HG03159 (cell line): ENCODE measurements at regions not wholly inside any gene's neighbourhood (a gene's known extent, or its start where the extent isn't known, plus 50 kb on each side); places are given as distances from the start of the nearest gene placed in this dataset.
"Not testable (repeated sequence)": the region's sequence is repeated elsewhere in the genome, so short reads cannot be mapped to it uniquely, and the experiment has no call there.

ENCODE experiments used
- ATAC-seq: cut with Tn5 transposase; IDR thresholded peaks from one replicate; pipeline ENCODE4 v1.9.1; 2021; ENCODE audit warnings: mild to moderate bottlenecking, moderate library complexity; ENCODE audit not compliant: unreplicated experiment

- no peak for ATAC-seq
Observed at GRCh38 chr2:150222379-150222778, 265.1 kb downstream of the RND3 start.

- no peak for ATAC-seq
Observed at GRCh38 chr2:150219861-150220260, 267.6 kb downstream of the RND3 start.

- ATAC-seq, result no peak
Observed at GRCh38 chr2:150215041-150215440, 272.4 kb downstream of the RND3 start.

- ATAC-seq, result no peak
Observed at GRCh38 chr2:150214626-150215025, 272.8 kb downstream of the RND3 start.

- ATAC-seq, result no peak
Observed at GRCh38 chr2:150212722-150213171, 274.7 kb downstream of the RND3 start.

- ATAC-seq, result no peak
Observed at GRCh38 chr2:150211164-150211631, 276.3 kb downstream of the RND3 start.

GRCh38 chr2:150209746-150210145 lies 277.7 kb downstream of the RND3 start:
- no peak for ATAC-seq

- no peak for ATAC-seq
Observed at GRCh38 chr2:150208689-150209088, 278.8 kb downstream of the RND3 start.

- no peak for ATAC-seq
Observed at GRCh38 chr2:150207979-150208378, 279.5 kb downstream of the RND3 start.

- no peak for ATAC-seq
Observed at GRCh38 chr2:150204451-150204850, 283.0 kb downstream of the RND3 start.

GRCh38 chr2:150194816-150195215 lies 292.7 kb downstream of the RND3 start:
- ATAC-seq, result not testable (repeated sequence)

GRCh38 chr2:150192701-150193100 lies 294.8 kb downstream of the RND3 start:
- no peak for ATAC-seq

GRCh38 chr2:150191349-150191748 lies 296.1 kb downstream of the RND3 start:
- no peak for ATAC-seq

- ATAC-seq, result no peak
Observed at GRCh38 chr2:150190546-150190945, 296.9 kb downstream of the RND3 start.

GRCh38 chr2:150188800-150189199 lies 298.7 kb downstream of the RND3 start:
- ATAC-seq, result no peak

GRCh38 chr2:150188177-150188576 lies 299.3 kb downstream of the RND3 start:
- ATAC-seq, result no peak

GRCh38 chr2:150182566-150183235 lies 304.8 kb downstream of the RND3 start:
- ATAC-seq, result no peak

- ATAC-seq, result no peak
Observed at GRCh38 chr2:150178591-150178990, 308.9 kb downstream of the RND3 start.

- ATAC-seq, result no peak
Observed at GRCh38 chr2:150174971-150175421, 312.5 kb downstream of the RND3 start.

GRCh38 chr2:150174056-150174805 lies 313.2 kb downstream of the RND3 start:
- ATAC-seq, result no peak

GRCh38 chr2:150171065-150171548 lies 316.4 kb downstream of the RND3 start:
- no peak for ATAC-seq

- no peak for ATAC-seq
Observed at GRCh38 chr2:150169237-150169629, 318.2 kb downstream of the RND3 start.
